IPS-15b (cell line): ENCODE measurements at regions not wholly inside any gene's neighbourhood (a gene's known extent, or its start where the extent isn't known, plus 50 kb on each side); places are given as distances from the start of the nearest gene placed in this dataset.

Source experiments
- H3K27me3 ChIP-seq: one replicate; pipeline ENCODE4 v1.6.1; 2013; ENCODE audit warnings: low read length; ENCODE audit not compliant: control insufficient read depth, insufficient read depth
- H3K36me3 ChIP-seq: one replicate; pipeline ENCODE4 v1.6.1; 2013; ENCODE audit warnings: low read length; ENCODE audit not compliant: control insufficient read depth, insufficient read depth
- H3K4me1 ChIP-seq: one replicate; pipeline ENCODE4 v1.6.1; 2013; ENCODE audit warnings: mild to moderate bottlenecking, low read length; ENCODE audit not compliant: control insufficient read depth, insufficient read depth
- H3K4me3 ChIP-seq: one replicate; pipeline ENCODE4 v1.5.1; 2013; ENCODE audit warnings: low read depth, low read length
- H3K9ac ChIP-seq: one replicate; pipeline ENCODE4 v1.6.1; 2013; ENCODE audit warnings: low read depth, mild to moderate bottlenecking, low read length
- H3K9me3 ChIP-seq: one replicate; pipeline ENCODE4 v1.6.1; 2013; ENCODE audit warnings: mild to moderate bottlenecking, low read length; ENCODE audit not compliant: control insufficient read depth, insufficient read depth

DNA sequence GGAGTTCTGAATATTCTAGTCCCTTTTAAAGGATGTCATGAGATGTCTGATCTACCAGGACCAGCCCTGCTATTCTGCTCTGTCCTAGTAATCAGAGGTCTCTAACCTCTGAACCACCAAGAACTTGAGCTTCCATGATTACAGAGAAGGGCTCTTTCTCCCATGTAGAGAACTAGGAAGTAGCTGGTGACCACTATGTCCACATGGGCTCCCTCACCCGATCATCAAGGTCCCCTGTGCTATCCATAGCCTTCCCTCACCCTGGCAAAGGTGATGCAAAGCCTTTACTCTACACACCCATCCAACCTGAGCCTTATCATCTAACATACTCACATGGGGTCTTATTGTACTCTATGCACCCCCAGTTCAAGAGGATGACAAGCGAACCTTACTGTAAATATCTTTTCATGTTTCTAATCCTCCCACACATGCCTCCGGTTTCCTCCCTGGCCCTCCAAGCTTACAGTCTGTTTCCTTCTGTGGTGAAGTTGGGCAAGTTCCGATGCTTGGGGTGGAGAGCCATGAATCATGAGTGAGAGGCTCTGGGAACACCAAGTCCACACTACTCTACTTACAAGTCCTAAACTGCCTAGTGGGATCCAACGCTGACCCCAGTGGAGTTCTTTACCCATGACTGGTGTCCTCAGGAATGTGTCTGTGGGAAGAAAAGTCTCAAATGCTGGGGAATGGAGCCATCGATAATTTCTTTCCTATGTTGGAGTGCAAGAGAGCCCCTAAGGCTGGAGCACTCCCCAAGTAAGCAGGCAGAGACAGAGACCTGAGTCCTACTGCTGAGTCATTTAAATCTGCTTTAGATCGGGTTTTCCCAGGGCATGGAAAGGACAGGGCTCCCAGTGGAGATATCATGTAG lies 73.3 kb upstream of the KLF7 start:
- no peak overlapping the region for H3K4me3 ChIP-seq
- no peak overlapping the region for H3K9ac ChIP-seq
- H3K36me3 ChIP-seq, result no peaks in the 10 kb centered on the region
- no peaks in the 10 kb centered on the region for H3K9me3 ChIP-seq
- H3K27me3 ChIP-seq, result no peaks in the 10 kb centered on the region
- H3K4me1 ChIP-seq, result no peaks in the 10 kb centered on the region

GRCh38 chr2:207239754-207240494 lies 74.2 kb upstream of the KLF7 start:
- H3K4me1 ChIP-seq, result no peaks in the 10 kb centered on the region
- H3K27me3 ChIP-seq, result no peaks in the 10 kb centered on the region
- no peaks in the 10 kb centered on the region for H3K36me3 ChIP-seq
- H3K4me3 ChIP-seq, result no peak overlapping the region
- H3K9ac ChIP-seq, result no peak overlapping the region
- no peaks in the 10 kb centered on the region for H3K9me3 ChIP-seq

DNA sequence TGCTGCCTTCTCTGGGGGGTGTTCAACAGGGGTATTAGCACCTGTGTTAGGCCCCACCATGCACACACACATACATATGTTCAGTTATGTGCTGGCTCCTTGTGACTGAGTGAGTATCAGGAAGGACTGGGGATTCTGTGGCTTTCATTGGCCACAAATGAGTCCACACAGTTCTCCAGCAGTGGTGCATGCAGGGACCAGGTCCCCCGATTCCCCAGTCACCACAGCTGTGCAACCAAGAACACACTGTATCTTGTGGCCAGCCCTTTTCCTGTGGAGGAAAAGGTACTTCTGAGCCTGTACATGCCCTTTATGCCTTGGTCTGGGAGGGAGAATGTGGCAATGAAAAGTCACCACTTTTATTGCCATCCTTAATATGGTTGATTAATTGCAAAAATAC lies 74.9 kb upstream of the KLF7 start:
- Histone ChIP-seq H3K27me3 (no peaks in the 10 kb centered on the region), H3K9ac (no peak overlapping the region), H3K36me3 (no peaks in the 10 kb centered on the region), H3K4me1 (peaks cover 7% of the 10 kb centered on the region), H3K4me3 (no peak overlapping the region), H3K9me3 (no peaks in the 10 kb centered on the region)

DNA sequence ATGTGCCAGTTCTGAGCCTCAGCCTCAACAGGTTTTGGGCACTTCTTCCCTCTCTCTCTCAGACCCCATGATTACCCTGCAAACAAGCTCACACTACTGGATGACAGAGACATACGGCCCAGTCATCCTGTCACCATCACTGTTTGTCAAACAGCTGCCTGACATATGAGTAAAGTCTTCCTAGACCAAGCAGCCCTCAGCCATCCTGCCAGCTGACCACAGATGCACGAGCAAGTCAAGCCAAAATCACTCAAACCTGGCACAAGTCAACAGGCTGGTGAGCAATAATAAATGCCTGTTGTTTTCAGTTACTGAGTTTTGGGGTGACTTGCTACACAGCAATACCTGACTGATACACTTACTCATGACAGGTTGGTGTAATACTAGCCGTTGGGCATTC lies 75.5 kb upstream of the KLF7 start:
- H3K4me3 ChIP-seq, result no peak overlapping the region
- no peak overlapping the region for H3K9ac ChIP-seq
- peaks cover 9% of the 10 kb centered on the region for H3K4me1 ChIP-seq

DNA sequence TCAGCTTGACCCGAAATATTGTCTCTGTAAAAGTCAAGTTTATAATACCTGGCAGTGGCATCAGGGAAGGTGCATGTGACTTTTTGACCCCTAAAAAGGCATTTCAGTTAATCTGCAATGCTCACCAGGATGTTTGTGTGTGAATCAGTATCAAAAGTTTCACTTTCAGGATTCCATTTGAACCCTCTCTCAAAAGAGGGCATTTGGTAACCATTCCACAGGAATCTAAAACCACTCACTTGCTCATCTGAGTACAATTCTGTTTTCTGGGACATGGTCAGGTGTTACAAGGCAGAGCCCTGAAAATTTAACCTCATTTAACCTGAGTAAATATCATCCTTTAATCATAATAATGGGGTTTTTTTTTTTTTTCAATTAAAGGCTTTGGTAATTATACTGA lies 77.9 kb upstream of the KLF7 start:
- Histone ChIP-seq H3K4me1 (peaks cover 9% of the 10 kb centered on the region), H3K9me3 (no peaks in the 10 kb centered on the region), H3K27me3 (no peaks in the 10 kb centered on the region), H3K9ac (no peak overlapping the region), H3K4me3 (no peak overlapping the region), H3K36me3 (no peaks in the 10 kb centered on the region)

More for the DNA sequence above, 75.5 kb upstream of the KLF7 start:
- Histone ChIP-seq H3K27me3 (no peaks in the 10 kb centered on the region), H3K36me3 (no peaks in the 10 kb centered on the region), H3K9me3 (no peaks in the 10 kb centered on the region)

GRCh38 chr2:207244971-207245925 lies 79.5 kb upstream of the KLF7 start:
- Histone ChIP-seq H3K36me3 (no peaks in the 10 kb centered on the region), H3K9me3 (no peaks in the 10 kb centered on the region), H3K4me3 (no peak overlapping the region), H3K27me3 (no peaks in the 10 kb centered on the region), H3K4me1 (peaks cover 9% of the 10 kb centered on the region), H3K9ac (no peak overlapping the region)

DNA sequence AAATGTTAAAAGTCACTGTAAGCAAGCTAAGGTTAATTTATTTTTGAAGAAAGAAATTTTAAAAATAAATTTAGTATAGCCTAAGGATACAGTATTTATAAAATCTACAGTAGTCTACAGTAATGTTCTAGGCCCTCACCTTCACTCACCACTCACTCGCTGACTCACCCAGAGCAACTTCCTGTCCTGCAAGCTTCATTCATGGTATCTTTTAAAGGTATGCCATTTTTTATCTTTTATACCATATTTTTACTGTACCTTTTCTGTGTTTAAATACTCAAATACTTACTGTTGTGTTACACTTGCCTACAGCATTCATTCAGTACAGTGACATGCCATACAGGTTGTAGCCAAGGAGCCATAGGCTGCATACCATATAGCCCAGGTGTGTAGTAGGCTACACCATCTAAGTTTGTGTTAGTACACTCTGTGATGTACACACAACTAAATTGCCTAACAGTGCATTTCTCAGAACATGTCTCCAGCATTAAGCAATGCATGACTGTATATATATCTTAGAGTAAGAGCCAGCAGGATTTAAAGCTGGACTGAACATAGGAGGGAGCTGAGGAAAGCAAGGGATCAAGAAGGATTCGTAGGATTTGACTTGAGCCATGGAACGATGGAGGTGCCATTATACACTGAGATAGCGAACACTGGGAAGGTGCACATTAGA lies 83.1 kb upstream of the KLF7 start:
- H3K9me3 ChIP-seq, result no peaks in the 10 kb centered on the region

DNA sequence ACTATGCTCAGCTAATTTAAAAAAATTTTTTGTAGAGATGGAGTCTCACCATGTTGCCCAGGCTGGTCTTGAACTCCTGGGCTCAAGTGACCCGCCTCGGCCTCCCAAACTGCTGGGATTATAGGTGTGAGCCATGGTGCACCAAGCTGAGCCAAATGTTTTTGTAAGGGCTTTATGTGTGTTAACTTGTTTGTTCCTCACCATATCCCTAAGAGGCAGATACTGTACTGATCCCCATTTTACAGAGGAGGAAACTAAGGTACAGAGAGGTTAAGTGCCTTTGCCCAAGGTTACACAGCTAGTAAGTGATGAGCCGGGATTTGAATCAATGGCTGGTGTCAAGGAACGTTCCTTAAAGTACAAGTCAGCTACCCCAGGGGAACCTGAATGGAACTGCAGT lies 85.3 kb upstream of the KLF7 start:
- H3K9me3 ChIP-seq, result no peaks in the 10 kb centered on the region
- no peaks in the 10 kb centered on the region for H3K27me3 ChIP-seq
- H3K4me1 ChIP-seq, result peaks cover 2% of the 10 kb centered on the region
- no peaks in the 10 kb centered on the region for H3K36me3 ChIP-seq
- no peak overlapping the region for H3K4me3 ChIP-seq
- H3K9ac ChIP-seq, result no peak overlapping the region

More for the DNA sequence above, 83.1 kb upstream of the KLF7 start:
- Histone ChIP-seq H3K9ac (no peak overlapping the region), H3K4me3 (no peak overlapping the region), H3K36me3 (no peaks in the 10 kb centered on the region), H3K27me3 (no peaks in the 10 kb centered on the region), H3K4me1 (peaks cover 9% of the 10 kb centered on the region)

DNA sequence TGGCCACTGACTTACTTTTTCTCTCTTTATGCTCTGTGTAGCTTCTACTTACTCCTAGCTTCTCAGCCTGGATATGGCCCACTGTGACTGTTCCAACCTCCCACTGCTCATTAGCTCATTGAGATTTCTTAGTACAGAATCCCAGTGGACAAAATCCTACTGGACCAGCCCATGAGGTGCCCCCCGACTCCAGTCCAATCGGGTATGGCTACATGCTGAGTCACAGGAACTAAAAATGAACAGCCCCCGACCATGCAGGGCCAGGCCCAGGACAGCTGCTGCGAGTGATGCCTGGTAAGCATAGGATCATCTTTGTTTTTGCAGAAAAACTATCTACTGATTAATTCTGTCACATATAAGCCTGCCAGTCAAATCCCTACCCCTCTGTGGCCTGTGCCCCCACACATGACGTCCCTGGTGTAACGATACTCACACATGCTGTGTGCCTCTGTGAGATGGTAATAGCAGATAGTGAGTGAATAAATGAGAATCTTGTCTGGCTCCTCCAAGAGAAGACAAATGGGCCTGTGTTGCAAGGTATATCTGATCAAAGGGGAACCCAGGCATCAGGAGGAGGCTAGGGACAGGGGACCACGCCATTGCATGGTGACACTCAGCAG lies 85.9 kb upstream of the KLF7 start:
- H3K9ac ChIP-seq, result no peak overlapping the region
- H3K27me3 ChIP-seq, result no peaks in the 10 kb centered on the region
- no peaks in the 10 kb centered on the region for H3K36me3 ChIP-seq
- peaks cover 5% of the 10 kb centered on the region for H3K4me1 ChIP-seq
- no peaks in the 10 kb centered on the region for H3K9me3 ChIP-seq
- no peak overlapping the region for H3K4me3 ChIP-seq

DNA sequence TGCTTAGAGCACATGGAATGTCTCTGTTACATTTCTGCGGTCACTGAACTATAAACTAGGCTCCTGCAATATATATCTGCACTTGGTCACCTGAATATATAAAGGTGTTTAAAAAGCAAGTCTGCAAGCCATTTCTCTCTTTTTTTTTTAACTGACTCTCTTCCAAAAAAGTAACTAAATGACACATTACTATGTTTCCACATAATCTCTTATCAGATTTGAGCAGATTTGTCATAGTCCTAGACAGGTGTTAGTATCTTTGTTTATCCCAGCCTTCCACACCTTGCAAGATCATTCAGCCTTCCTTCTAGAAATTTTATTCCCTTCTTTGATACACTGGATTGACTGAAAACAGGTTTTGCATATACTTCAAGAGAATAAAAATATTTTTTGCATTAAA lies 86.7 kb upstream of the KLF7 start:
- no peak overlapping the region for H3K9ac ChIP-seq
- no peaks in the 10 kb centered on the region for H3K27me3 ChIP-seq
- H3K36me3 ChIP-seq, result no peaks in the 10 kb centered on the region
- no peaks in the 10 kb centered on the region for H3K9me3 ChIP-seq
- H3K4me3 ChIP-seq, result no peak overlapping the region
- peaks cover 5% of the 10 kb centered on the region for H3K4me1 ChIP-seq
